ENCODE measurements at regions not wholly inside any gene's neighbourhood (a gene's known extent, or its start where the extent isn't known, plus 50 kb on each side); places are given as distances from the start of the nearest gene placed in this dataset.

DNA sequence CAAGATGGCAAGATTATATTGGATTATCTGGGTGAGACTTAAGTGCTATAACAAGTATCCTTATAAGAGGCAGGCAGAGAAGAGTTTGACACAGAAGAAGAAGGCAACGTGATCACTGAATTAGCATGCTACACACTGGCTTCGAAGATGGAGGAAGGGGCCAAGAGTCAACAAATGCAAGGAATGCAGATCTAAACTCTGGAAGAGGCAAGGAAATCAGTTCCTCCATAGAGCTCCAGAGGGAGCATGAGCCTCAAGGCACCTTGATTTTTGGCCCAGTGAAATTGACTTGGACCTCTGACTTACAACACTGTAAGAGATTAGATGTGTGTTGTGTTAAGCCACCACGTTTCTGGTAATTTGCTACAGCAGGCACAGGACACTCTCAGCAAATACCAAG is 536.4 kb upstream of the SEL1L start:
- TF ChIP-seq, protein P1, sequence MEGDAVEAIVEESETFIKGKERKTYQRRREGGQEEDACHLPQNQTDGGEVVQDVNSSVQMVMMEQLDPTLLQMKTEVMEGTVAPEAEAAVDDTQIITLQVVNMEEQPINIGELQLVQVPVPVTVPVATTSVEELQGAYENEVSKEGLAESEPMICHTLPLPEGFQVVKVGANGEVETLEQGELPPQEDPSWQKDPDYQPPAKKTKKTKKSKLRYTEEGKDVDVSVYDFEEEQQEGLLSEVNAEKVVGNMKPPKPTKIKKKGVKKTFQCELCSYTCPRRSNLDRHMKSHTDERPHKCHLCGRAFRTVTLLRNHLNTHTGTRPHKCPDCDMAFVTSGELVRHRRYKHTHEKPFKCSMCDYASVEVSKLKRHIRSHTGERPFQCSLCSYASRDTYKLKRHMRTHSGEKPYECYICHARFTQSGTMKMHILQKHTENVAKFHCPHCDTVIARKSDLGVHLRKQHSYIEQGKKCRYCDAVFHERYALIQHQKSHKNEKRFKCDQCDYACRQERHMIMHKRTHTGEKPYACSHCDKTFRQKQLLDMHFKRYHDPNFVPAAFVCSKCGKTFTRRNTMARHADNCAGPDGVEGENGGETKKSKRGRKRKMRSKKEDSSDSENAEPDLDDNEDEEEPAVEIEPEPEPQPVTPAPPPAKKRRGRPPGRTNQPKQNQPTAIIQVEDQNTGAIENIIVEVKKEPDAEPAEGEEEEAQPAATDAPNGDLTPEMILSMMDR (conservative IDR thresholded peaks at IDR 0.05; ENCODE audit: low read depth in 2 of 2), result peak; percentile 40 to 49; a peak in 3 of 4 replicates
- TF ChIP-seq NANOG (IDR thresholded peaks at IDR 0.05; ENCODE audit: borderline replicate concordance) (no peak), EZH2phosphoT487 (IDR thresholded peaks at IDR 0.05; ENCODE audit: unreplicated experiment) (no peak), POLR2AphosphoS5 (IDR thresholded peaks at IDR 0.05; ENCODE audit: low read depth) (no peak), EZH2 (IDR thresholded peaks at IDR 0.05; ENCODE audit: low read depth, unreplicated experiment) (no peak), CREB1 (CRISPR knock-in tag; IDR thresholded peaks at IDR 0.05; ENCODE audit: low read depth) (no peak)
- TF ChIP-seq, protein P2, sequence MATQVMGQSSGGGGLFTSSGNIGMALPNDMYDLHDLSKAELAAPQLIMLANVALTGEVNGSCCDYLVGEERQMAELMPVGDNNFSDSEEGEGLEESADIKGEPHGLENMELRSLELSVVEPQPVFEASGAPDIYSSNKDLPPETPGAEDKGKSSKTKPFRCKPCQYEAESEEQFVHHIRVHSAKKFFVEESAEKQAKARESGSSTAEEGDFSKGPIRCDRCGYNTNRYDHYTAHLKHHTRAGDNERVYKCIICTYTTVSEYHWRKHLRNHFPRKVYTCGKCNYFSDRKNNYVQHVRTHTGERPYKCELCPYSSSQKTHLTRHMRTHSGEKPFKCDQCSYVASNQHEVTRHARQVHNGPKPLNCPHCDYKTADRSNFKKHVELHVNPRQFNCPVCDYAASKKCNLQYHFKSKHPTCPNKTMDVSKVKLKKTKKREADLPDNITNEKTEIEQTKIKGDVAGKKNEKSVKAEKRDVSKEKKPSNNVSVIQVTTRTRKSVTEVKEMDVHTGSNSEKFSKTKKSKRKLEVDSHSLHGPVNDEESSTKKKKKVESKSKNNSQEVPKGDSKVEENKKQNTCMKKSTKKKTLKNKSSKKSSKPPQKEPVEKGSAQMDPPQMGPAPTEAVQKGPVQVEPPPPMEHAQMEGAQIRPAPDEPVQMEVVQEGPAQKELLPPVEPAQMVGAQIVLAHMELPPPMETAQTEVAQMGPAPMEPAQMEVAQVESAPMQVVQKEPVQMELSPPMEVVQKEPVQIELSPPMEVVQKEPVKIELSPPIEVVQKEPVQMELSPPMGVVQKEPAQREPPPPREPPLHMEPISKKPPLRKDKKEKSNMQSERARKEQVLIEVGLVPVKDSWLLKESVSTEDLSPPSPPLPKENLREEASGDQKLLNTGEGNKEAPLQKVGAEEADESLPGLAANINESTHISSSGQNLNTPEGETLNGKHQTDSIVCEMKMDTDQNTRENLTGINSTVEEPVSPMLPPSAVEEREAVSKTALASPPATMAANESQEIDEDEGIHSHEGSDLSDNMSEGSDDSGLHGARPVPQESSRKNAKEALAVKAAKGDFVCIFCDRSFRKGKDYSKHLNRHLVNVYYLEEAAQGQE (IDR thresholded peaks at IDR 0.05; ENCODE audit: unreplicated experiment), result no peak

Measured in GM23338 (cell line).